Uterus (tissue), 3 donors: ENCODE measurements at regions not wholly inside any gene's neighbourhood (a gene's known extent, or its start where the extent isn't known, plus 50 kb on each side); places are given as distances from the start of the nearest gene placed in this dataset.

Experiments used
- DNase-seq, 2 donors: peaks; one replicate each; pipeline ENCODE4 v3.0.0-alpha.2; 2019 to 2020
- H3K27ac ChIP-seq, 2 donors: fragments of 200-600 bp; sonication (generic); 1 replicate in 1 of 2; 2 replicates in 1 of 2; pipeline ENCODE4 v1.5.1; 2016 to 2018
- H3K27me3 ChIP-seq, 2 donors: fragments of 200-600 bp; sonication (generic); one replicate each; pipeline ENCODE4 v1.5.1; 2018 to 2019; ENCODE audit warnings: control low read depth in 1 of 2
- H3K36me3 ChIP-seq, 2 donors: fragments of 200-600 bp; sonication (generic); one replicate each; pipeline ENCODE4 v1.5.1; 2019; ENCODE audit warnings: control low read depth in 1 of 2
- H3K4me1 ChIP-seq, 2 donors: fragments of 200-600 bp; sonication (generic); one replicate each; pipeline ENCODE4 v1.5.1; 2018 to 2019; ENCODE audit warnings: control low read depth in 1 of 2
- H3K4me3 ChIP-seq, 2 donors: fragments of 200-600 bp; sonication (generic); 1 replicate in 1 of 2; 2 replicates in 1 of 2; pipeline ENCODE4 v1.5.1; 2018 to 2019; ENCODE audit warnings: mild to moderate bottlenecking in 1 of 2
- H3K9me3 ChIP-seq, 2 donors: fragments of 200-600 bp; sonication (generic); one replicate each; pipeline ENCODE4 v1.5.1; 2019; ENCODE audit warnings: control low read depth in 1 of 2
- POLR2A ChIP-seq, 2 donors: fragments of 450-650 bp; IDR thresholded peaks; one replicate each; pipeline ENCODE4 v1.6.1; 2016; ENCODE audit warnings: antibody characterized with exemption in 2 of 2, mild to moderate bottlenecking in 1 of 2, moderate library complexity in 1 of 2
- intact Hi-C: fragments of 100-400 bp; cut with DNase I; formaldehyde crosslinking; loops from one replicate; pipeline ENCODE4 v1.15.1; 2023; ENCODE audit warnings: low total_unique reads
- TF ChIP-seq, protein P1 (sequence below), 4 experiments: fragments of 200-600 bp in 2 of 4; fragments of 450-650 bp in 2 of 4; sonication (generic) in 2 of 4; IDR thresholded peaks; one replicate each; pipeline ENCODE4 v1.5.1; 2016 to 2019; ENCODE audit warnings: antibody characterized with exemption in 4 of 4, mild to moderate bottlenecking in 2 of 4, moderate library complexity in 1 of 4
- donor health status: DM: yes; HTN: yes; CAD: no.

DNA sequence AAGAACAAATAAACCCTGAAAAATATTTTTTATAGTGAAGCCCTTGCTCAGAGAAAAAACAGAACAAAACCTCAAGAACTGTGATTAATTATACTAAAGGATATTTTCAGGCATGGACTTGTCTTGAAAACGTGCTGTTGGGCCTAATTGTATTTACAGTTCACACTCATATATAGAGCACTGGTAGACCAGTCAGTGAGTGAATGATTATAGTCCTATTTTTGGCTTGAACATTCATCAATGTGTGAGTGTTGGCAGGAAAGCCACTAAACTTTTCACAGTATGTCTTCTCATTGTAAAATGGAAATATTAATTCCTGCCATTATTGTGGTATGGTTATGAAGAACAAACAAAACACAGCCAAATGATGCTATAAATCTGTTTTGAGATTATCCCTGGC is 462.8 kb downstream of the KCNA4 start:
- no peaks in the 10 kb centered on the region for H3K4me1 ChIP-seq
- no peaks in the 10 kb centered on the region for H3K27me3 ChIP-seq
- H3K36me3 ChIP-seq: no peaks in the 10 kb centered on the region
- no peak for DNase-seq
- H3K4me3 ChIP-seq: no peak overlapping the region
- H3K9me3 ChIP-seq: no peaks in the 10 kb centered on the region
- H3K27ac ChIP-seq: no peak overlapping the region
- TF ChIP-seq, protein P1, sequence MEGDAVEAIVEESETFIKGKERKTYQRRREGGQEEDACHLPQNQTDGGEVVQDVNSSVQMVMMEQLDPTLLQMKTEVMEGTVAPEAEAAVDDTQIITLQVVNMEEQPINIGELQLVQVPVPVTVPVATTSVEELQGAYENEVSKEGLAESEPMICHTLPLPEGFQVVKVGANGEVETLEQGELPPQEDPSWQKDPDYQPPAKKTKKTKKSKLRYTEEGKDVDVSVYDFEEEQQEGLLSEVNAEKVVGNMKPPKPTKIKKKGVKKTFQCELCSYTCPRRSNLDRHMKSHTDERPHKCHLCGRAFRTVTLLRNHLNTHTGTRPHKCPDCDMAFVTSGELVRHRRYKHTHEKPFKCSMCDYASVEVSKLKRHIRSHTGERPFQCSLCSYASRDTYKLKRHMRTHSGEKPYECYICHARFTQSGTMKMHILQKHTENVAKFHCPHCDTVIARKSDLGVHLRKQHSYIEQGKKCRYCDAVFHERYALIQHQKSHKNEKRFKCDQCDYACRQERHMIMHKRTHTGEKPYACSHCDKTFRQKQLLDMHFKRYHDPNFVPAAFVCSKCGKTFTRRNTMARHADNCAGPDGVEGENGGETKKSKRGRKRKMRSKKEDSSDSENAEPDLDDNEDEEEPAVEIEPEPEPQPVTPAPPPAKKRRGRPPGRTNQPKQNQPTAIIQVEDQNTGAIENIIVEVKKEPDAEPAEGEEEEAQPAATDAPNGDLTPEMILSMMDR (IDR thresholded peaks at IDR 0.05): no peak
- no peak for TF ChIP-seq POLR2A (IDR thresholded peaks at IDR 0.05)
- intact Hi-C loops: no loop called here

DNA sequence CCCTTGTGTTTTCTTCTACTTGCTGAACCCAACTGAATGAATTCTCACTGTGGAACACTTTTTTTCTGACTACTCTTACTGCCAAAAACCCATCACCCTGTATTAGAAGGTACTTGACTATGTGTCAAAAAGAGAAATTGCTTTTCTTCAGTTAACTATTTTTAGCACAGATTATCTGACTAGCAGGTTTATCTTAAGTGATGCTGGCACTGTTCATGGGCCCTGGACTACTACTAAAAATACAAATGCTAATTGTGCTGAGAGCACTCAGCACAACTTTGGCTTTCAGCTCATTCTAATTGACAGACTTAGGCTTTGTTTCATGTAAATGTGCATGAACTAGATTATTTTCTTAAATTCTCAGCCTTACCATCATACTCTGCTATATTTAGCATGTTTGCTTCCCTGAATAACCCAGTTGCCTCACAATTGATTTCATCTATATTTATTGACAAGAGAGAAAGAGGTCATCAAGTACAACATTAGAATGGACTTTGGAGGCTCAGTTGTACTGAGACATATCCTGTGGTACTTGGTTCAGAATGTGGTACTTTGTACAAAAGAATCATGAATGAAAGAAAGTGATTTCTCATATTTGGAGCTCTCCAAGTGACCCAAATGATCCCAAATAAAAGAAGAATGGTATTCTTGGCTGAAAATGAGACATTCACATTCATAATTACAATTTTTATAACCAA is 478.3 kb downstream of the KCNA4 start:
- no peak overlapping the region for H3K4me3 ChIP-seq
- no peak for DNase-seq
- H3K27ac ChIP-seq: no peak overlapping the region
- H3K9me3 ChIP-seq: no peaks in the 10 kb centered on the region
- H3K4me1 ChIP-seq: no peaks in the 10 kb centered on the region
- intact Hi-C loops: no loop called here
- TF ChIP-seq POLR2A (IDR thresholded peaks at IDR 0.05): no peak
- TF ChIP-seq, protein P1 (IDR thresholded peaks at IDR 0.05): no peak
- H3K36me3 ChIP-seq: no peaks in the 10 kb centered on the region
- H3K27me3 ChIP-seq: no peaks in the 10 kb centered on the region

DNA sequence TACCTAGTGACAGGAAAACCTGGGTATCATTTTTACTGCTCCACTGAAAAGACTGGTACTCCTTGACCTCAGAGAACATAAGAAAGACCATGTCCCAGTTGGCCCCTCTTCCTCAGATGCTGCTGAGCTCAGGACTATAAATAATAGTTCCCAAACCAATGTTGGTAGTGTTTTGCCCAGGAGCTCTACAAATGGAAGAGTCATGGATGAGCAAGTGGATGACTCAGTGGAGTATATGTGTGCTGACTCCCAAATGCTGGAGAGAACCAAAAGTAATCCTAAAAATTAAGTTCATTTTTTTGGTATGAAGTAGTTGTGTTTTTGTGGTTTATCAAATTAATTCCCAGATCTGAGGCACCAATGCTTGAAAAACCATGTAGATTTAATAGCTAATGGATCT is 482.0 kb downstream of the KCNA4 start:
- intact Hi-C loops: no loop called here
- Histone ChIP-seq H3K27ac (no peak overlapping the region), H3K9me3 (no peaks in the 10 kb centered on the region), H3K27me3 (no peaks in the 10 kb centered on the region), H3K4me1 (no peaks in the 10 kb centered on the region), H3K36me3 (no peaks in the 10 kb centered on the region), H3K4me3 (no peak overlapping the region)
- TF ChIP-seq, protein P1 (IDR thresholded peaks at IDR 0.05): no peak
- no peak for TF ChIP-seq POLR2A (IDR thresholded peaks at IDR 0.05)
- DNase-seq: no peak

DNA sequence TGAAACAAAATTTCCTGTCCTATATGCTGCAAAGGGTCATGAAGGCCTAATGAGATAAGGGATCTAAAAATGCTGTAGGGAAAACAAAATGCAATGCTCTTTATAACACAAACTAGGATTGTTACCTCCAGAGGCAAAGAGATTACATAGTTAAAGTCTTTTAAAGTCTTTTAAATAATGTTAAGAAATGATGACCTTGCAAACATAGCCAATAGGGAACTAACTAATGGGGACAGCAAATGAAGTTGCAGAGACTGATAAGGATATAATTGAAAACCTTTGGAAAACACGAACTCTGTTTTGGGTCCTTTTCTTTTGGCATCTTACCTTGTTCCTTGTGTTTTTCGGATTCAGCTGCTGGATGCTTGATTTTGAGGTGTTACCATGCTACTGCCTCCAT is 485.9 kb downstream of the KCNA4 start:
- Histone ChIP-seq H3K4me3 (no peak overlapping the region), H3K36me3 (no peaks in the 10 kb centered on the region), H3K4me1 (no peaks in the 10 kb centered on the region), H3K27me3 (no peaks in the 10 kb centered on the region), H3K9me3 (peaks cover 0 to 4% of the 10 kb centered on the region in 2 donors), H3K27ac (no peak overlapping the region)
- intact Hi-C loops: no loop called here
- TF ChIP-seq, protein P1 (IDR thresholded peaks at IDR 0.05): no peak
- no peak for TF ChIP-seq POLR2A (IDR thresholded peaks at IDR 0.05)
- no peak for DNase-seq

DNA sequence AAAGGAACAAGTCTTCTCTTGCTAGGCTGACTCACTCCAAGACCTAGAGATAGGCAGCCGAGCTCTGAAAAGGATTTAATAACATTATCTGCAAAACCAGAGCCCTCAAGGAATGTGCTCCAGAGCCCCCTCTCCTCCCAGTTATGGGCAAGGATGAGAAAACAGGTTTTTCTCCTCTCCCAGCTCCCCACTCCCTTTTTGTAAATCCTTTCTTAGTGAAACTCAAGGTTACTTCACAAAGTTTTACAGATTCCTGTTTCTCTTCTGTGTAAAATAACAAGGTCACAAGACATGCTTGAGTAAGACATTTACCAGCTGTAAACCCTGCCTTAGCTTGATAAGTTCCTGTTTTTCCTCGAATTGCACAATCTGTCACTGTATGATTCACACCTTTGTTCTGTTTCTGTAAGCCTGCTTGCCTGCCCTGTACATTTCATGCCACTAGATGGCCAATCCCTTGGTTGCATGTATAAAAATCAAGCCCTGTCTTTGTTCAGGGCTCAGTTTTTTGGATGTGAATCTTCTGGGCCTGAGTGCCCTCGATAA is 489.4 kb downstream of the KCNA4 start:
- no peak for DNase-seq
- no peaks in the 10 kb centered on the region for H3K4me1 ChIP-seq
- no peak overlapping the region for H3K27ac ChIP-seq
- H3K27me3 ChIP-seq: no peaks in the 10 kb centered on the region
- no peaks in the 10 kb centered on the region for H3K36me3 ChIP-seq
- H3K4me3 ChIP-seq: no peak overlapping the region
- intact Hi-C loops: no loop called here
- no peak for TF ChIP-seq POLR2A (IDR thresholded peaks at IDR 0.05)
- TF ChIP-seq, protein P1 (IDR thresholded peaks at IDR 0.05): no peak
- peaks cover 0 to 4% of the 10 kb centered on the region in 2 donors for H3K9me3 ChIP-seq
